GM21717 (cell line): ENCODE measurements at regions not wholly inside any gene's neighbourhood (a gene's known extent, or its start where the extent isn't known, plus 50 kb on each side); places are given as distances from the start of the nearest gene placed in this dataset.

Experiments
- ATAC-seq: cut with Tn5 transposase; IDR thresholded peaks from one replicate; pipeline ENCODE4 v1.9.1; 2021; ENCODE audit warnings: mild to moderate bottlenecking, moderate library complexity; ENCODE audit not compliant: unreplicated experiment

DNA sequence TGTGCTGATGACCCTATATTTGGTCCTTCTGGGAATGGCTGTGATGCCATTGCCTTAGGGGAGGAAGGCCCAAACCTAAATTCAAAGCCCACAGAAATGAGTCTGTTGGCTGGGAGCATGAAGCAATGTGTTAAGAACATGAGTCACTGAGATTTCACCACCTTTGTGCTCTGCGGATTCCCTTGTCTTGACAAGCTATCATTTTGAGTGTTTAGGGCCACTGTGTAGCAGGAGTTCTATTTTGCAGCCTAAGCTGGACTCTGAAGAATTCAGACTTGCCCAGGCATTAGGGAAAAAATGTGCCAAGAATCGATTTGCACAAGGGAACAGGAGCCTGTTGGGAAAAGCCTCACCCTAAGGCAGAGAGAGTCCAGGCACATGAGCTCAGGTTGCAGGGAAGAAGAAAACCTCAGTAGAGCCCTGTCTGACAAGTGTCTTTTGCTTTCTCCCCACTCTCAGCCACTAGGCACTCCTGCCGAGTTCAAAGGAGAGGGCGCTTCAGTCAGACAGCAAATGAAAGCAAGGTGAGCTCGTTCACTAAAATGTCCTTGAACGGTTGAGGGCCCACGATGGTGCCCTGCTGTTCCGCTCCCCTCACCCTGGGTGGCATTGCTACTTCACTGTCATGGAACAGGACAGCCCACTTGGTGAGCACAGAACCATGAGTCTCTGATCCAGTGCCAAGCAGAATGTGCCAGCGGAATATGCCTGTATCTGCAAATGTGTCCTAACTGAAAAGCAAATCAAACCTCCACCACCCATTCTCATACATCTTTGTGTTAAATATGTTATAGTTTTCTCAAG lies 93.6 kb downstream of the PRLHR start:
- ATAC-seq = no peak

DNA sequence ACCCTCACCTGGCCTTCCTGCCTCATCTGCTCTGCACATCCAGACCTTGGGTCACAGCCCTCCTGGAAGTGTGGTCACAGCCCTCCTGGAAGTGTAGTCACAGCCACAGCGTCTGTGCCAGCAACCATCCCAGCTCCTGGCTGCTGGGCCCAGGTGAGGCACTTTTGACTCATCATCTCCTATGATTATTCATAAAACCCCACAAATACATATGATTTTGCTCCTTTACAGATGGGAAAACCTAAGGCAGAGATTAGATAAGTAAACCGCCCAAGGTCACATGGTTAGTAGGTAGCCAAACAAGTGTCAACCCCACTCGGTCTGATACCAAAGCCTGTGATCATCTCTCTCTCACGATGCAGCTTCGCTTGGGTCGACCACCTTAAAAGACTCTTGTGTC lies 94.3 kb downstream of the PRLHR start:
- ATAC-seq = no peak

DNA sequence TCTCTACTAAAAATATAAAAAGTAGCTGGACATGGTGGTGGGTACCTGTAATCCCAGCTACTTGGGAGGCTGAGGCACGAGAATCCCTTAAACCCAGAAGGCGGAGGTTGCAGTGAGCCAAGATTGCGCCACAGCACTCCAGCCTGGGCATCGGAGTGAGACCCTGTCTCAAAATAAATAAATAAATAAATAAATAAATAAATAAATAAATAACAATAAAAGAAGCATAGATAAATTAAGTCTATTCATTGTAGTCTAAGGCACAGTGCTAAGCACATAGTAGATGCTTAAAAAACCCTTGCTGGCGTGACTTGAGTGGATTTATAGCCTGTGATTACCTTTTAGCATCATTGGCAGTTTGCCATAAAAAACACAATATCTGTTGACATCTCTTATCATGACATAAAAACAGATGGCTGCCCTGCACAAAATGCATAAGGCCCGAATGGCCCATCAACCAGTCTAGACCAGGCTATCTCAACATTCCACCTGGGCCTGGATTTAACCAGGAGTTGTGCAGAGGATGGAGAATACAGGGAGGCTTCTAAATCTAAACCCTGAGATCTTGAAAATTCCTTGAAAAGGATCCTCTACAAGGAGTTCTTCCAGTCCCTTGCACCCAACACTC lies 94.9 kb downstream of the PRLHR start:
- no peak for ATAC-seq

DNA sequence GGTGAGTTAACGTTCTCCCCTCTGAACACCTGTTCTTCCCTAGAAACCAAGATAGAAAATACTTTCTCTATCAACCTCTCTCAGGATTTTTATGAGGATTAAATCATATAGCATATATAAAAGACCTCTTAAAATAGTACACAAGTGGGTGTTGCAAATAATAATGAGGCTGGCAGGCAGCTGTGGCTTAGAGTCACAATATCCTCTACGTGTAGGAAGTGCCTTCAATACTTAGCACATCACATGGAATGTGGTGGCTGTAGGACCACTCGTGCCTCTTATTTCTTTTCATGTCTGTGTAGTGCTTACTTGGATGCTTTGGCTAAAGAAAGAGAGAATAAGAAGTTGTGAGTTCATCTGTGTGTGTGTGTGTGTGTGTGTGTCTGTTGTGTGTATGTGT lies 96.3 kb downstream of the PRLHR start:
- no peak for ATAC-seq

DNA sequence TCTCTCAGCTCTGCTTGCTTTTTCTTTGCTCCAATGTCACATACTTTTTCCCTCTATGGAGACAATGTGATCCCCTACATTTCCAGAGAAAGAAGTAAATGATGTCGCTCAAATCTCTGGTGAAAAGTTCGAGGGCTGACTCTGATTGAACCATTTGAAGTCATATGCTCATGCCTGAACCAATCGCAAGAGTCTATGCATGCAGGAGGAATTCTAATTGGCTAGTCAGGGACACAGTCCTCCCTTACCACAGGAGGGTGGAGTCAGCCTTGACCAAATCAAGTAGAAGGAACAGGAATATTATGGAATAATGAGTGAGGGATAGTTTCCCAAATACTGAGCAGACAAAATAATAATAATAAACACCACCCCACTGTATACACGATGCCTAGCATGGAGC lies 96.8 kb downstream of the PRLHR start:
- no peak for ATAC-seq

DNA sequence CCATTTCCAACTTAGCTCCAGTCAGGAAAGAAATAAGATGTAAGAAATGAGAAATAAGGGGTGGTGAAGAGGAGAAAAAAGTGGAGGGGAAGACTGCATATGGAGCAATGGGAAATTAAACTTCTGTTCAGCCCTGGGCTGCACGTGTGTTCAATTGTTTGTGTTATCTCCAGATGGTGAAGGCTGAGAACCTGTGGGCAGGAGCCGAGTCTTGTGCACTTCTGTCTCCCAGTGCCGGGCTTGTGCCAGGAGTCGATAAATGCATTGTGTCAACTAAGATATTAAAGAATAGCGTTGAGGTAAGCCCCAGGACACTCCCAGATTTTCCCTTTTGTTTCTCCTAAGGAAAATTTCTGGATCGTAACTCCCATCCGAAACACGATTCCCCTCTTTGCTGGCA lies 98.2 kb downstream of the PRLHR start:
- no peak for ATAC-seq

DNA sequence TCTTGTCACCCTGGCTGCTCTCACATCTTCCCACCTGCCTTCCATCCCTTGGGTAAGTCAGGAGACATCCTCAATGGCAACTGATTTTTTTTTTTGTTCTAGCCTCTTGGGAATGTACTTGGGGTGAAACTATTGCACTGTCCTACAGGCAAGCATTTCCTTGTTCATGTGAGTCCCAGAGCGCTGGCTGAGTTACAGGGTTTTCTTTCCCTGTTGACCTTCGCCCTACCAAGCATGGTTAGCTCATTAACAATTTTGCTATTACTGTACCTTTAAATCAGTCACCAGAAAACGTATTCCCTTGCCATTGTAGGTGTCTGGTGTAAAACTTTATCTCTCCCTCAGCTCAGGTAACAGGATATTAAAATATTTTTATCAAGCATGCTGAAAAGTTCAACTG lies 98.9 kb downstream of the PRLHR start:
- ATAC-seq = no peak

DNA sequence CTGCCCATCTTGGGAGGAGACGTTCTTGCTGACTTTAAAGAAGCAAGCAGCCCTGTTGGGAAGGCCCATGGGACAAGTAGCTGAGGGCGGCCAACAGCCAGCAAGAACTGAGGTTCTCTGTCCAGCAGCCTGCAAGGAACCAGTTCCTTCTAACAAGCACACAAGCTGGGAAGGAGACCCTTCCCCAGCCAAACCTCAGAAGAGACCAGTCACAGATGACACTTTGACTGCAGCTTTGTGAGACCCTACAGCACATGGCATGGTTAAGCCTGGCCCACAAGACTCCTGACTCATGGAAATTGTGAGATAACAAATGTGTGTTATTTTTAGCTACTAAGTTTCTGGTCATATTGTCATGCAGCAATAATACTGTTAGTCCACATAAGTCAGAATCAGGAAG lies 99.9 kb downstream of the PRLHR start:
- no peak for ATAC-seq

DNA sequence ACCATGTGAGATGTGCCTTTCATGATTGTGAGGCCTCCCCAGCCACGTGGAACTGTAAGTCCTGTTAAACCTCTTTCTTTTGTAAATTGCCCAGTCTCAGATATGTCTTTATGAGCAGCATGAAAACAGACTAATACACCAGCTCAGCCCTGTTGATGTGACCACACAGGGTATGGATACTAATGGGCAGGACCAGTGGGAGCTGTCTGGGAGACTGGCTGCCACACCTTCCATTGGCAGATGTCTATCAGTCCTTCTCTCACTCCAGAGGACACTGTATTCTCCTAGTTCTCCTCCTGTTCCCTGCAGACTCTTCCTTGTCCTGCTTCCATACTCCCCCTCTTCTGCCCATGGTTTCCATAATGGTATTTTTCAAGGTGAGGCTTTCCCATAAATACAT lies 104.4 kb downstream of the PRLHR start:
- ATAC-seq = no peak

DNA sequence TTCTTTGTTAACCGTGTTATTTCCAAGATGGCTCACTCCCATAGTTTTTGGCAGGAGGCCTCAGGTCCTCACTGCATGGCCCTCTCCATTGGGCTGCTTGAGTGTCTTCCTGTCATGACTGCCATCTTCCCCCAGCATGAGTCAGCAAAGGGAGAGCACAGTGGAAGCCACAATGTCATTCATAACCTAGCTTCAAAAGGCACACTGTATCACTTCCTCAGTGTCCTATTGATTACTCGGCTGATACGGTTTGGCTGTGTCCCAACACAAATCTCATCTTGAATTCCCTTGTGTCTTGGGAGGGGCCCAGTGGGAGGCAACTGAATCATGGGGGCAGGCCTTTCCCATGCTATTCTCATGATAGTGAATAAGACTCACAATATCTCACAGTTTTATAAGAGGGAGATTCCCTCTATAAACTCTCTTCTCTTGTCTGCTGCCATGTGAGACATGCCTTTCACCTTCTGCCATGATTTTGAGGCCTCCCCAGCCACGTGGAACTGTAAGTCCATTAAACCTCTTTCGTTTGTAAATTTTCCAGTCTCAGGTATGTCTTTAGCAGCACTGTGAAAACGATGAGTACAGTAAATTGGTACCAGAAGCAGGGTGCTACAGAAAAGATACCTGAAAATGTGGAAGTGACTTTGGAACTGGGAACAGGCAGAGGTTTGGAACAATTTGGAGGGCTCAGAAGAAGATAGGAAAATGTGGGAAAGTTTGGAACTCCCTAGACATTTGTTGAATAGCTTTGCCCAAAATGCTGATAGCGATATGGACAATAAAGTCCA lies 106.5 kb downstream of the PRLHR start:
- ATAC-seq = peak; percentile 52

DNA sequence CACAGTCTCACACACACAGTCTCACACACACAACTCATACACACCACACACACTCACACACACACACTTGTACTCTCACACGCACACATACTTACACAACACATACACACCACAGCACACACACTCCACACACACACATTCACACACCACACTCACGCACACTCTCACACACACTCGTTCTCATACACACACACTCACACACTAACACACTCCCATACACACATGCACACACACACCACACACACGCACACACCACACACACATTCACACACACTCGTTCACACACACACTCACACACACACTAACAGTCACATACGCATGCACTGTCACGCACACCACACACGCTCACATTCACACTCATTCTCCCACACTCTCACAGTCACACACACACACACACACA lies 109.8 kb downstream of the PRLHR start:
- no peak for ATAC-seq

DNA sequence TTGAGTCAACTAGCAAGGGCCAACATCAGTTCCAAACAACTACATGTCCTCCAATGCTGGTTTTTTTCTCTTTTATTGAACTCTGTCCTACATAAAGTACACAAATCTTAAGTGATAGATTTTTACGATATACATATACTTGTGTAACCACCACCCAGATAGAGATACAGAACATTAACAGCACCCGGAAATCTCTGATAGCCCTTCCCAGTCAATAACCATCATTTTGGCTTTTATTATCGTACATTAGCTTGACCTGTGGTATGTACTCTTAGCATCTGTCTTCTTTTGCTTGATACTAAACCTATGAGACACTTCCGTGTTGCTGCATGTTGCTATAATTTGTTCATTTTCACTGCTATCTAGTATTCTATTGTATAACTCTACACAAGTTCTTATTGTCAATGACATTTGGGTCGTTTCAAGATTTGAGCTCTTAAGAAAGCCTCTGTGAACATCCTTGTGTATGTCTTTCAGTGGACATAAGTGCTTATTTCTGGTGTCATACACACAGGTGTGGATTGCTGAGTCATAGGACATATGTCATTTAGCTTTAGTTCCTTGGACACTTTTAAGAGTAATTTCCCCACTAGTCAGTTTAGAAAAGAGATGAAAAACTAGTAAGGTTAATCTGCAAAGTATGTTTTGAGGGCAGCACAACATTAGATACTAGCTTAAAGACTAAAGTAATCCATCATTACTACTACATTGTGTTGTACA lies 111.1 kb downstream of the PRLHR start:
- ATAC-seq = no peak

DNA sequence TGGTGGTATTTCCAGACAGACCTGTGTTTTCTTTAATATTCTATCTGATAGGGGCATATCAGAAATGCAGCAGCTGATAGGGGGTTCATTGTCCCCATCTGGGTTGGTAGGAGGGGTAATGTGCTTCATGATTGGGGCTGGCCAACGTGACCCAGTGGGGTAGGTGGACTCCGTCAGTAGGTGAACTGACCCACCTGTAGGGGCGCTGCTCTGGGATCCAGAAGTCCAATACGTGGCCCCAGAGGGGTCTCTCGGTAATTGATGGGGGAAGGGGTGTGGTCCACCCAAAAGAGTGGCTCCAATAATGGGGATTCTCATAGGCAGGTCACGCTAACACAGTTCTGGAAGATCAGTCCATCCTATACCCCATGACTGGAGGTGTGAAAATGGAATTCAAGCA lies 112.0 kb downstream of the PRLHR start:
- ATAC-seq = no peak

DNA sequence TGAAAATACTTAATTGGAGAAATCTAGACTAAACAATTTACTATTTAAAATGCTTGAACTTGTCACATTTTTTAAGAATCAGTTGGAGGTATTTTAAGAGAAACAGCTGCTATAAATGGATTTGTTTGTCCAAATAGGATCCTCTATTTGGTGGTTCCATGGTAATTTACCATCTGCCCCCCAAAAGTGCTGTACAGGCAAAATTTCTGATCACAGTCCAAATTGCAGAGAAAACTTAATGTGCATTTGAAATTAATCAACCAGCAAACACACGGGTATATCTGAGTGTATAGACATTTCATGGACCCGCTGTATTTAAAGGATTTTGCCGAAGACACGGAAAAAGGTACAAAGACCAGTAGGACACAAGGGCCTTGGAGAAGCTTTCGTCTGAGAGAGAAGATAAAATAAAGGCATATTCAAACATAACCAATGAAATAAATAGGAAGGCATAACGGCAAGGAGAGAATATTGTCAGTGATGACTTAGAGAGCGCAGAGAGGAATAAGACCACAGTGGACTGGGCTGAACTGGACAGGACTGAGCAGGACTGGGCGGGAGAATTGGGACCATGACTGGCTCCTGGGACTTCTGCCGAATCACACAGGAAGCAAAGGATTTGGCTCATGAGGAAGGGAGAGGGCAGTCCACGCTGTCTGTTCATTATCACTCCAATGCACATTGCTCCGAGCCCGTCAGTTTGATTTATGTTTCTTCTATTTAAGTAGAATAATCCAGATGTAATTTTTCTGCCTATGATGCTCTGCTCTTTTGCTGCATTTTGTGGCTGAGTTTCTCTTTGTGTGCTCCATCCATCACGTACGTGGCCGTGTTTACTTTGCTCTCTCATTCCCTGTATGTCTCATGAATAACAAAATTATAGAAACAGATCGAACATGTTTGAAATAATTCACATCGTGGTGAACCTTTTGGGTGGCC lies 112.8 kb downstream of the PRLHR start:
- ATAC-seq = no peak

DNA sequence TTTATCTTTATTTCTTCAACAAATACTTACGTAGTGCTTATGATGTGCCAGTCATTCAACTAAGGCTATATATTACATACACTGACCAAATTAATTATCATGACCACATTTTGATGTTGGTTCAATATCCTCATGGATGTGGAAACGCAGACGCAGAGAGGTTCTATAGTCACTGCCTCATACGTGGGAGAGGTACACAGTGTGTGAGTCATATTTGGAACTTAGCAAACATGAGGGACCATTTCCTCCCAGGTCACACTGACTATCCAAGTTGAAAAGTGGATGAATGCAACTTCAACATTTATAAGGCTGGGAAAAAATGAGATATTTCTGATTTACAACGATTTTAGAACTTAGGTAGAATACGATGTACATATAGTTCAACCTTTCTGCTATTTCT lies 113.6 kb downstream of the PRLHR start:
- ATAC-seq = no peak

DNA sequence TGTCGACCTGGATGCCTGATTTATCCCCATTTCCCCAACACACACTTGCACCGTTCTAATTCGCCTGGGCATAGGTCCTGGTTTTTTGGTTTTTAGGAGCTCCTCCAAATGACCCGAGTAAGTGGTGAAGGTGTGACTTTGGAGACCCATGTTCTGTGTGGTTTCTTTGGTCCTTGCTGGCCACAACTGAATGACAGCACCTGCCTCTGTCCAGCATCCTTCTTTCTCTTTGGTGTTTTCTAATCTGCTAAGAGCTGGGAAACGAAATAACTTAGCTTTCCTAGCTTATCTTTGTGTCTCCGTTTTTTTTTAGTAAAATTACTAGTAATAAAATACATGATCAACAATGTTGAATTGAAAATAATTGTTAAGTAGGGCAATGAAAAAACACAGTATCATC lies 120.2 kb downstream of the PRLHR start:
- ATAC-seq = no peak

DNA sequence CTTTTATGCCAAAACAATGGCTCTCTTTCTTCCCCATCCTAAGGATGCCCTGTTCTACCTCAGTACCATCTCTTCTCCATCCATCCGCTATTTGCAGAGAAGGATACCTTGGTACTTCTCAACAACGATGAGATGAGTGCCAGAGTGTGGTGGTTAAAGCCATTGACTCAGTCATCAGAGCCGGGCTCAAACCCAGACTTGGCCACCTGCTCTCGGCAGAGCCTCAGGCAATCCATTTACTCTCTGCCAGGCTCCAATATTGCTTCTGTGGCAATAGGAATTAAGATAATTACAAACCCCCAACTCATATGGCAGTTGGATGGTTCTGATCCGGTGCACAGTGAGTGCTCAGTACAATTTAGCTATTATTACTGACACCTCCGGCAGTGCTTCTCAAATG lies 121.3 kb downstream of the PRLHR start:
- ATAC-seq = no peak

DNA sequence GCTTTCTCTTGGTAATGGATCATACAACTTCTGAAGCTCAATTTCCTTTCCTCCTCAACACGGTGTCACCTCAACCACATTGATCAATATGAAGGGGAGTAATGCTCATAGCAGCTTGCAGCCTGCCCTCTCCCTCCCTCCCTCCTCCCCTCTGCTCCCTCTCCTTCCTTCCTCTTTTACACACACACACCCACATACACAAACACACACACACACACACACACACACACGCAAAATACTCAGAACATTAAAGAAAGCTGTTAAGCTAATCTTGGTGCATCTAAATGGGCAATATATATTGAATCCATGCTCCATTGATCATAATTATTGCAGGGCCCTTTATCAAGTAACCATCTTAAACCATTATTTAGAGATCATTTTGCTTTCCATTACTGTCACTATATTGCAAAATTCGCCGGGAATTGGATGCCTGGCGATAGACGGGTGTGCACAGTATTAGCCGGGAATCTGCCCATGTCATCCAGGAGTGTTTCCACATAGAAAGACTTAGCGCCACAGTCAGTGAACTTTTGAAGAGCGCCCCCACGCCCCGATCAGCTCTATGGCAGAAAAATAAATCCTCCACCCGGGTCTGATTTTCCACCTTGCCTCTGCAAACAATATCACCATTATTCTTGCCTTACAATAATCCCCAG lies 122.0 kb downstream of the PRLHR start:
- ATAC-seq = no peak

DNA sequence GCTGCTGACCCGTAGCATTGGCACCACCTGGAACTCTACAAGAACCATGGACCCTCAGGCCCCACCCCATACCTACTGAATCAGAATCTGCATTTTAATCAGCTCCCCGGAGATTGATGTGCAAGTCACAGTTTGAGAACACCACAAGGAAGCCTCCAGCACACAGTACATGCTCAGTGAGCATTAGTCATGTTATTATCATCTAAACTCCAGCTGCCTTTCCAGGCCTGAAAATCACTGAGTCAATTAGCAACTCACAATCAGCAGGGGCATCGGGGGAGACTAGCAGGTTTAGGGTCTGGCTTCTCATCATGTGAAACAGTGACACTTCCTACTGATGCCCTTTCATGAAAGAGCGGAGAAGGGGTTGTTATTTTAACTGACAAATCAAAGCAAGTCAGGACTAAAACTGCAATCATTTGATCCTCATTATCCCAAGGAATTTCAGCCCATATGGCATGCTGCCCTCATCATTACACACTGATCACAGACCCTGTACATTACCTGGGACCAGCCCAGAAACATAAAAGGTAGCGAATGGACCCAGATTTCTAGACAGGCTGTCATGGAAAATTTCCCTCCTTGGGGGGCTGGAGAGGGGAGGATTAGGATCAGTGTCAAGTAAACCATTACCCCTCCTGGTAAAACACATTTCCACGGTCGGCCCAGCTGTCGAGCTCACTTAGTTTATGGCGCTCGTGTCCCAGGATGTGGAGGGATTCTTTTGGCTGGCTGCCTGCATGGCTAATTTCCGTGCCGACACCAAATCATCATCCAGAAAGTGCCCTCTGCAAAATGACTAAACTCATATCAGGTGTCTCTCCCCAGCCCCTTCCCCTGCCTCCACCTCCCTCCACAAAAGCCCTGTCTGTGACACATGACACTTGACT lies 122.8 kb downstream of the PRLHR start:
- no peak for ATAC-seq
